ENCODE measurements at regions not wholly inside any gene's neighbourhood (a gene's known extent, or its start where the extent isn't known, plus 50 kb on each side); places are given as distances from the start of the nearest gene placed in this dataset.

GRCh38 chr1:80896781-80897356, 903.9 kb upstream of the ADGRL2 start:
- no peaks in the 10 kb centered on the region for H3K9me3 ChIP-seq (ENCODE audit: control insufficient read depth in 1 of 2, low read length in 2 of 2)
- no peak overlapping the region for H3K4me3 ChIP-seq (ENCODE audit: low read depth in 1 of 2, low read length in 2 of 2)
- H3K27me3 ChIP-seq (ENCODE audit: control insufficient read depth in 1 of 2, insufficient read depth in 2 of 2, low read length in 2 of 2), result no peaks in the 10 kb centered on the region
- no peaks in the 10 kb centered on the region for H3K4me1 ChIP-seq (ENCODE audit: control insufficient read depth in 1 of 2, insufficient read depth in 2 of 2, low read length in 2 of 2)
- H3K9ac ChIP-seq (ENCODE audit: low read depth in 1 of 2, low read length in 2 of 2), result no peak overlapping the region
- no peaks in the 10 kb centered on the region for H3K36me3 ChIP-seq (ENCODE audit: control insufficient read depth in 1 of 2, insufficient read depth in 2 of 2, low read length in 2 of 2)
- no peak overlapping the region for H3K27ac ChIP-seq (ENCODE audit: low read depth, low read length)

GRCh38 chr1:80894921-80895320, 905.8 kb upstream of the ADGRL2 start:
- Histone ChIP-seq H3K4me3 (ENCODE audit: low read depth in 1 of 2, low read length in 2 of 2) (no peak overlapping the region), H3K4me1 (ENCODE audit: control insufficient read depth in 1 of 2, insufficient read depth in 2 of 2, low read length in 2 of 2) (no peaks in the 10 kb centered on the region), H3K9me3 (ENCODE audit: control insufficient read depth in 1 of 2, low read length in 2 of 2) (no peaks in the 10 kb centered on the region), H3K9ac (ENCODE audit: low read depth in 1 of 2, low read length in 2 of 2) (no peak overlapping the region), H3K36me3 (ENCODE audit: control insufficient read depth in 1 of 2, insufficient read depth in 2 of 2, low read length in 2 of 2) (no peaks in the 10 kb centered on the region), H3K27me3 (ENCODE audit: control insufficient read depth in 1 of 2, insufficient read depth in 2 of 2, low read length in 2 of 2) (no peaks in the 10 kb centered on the region), H3K27ac (ENCODE audit: low read depth, low read length) (no peak overlapping the region)

- H3K27ac ChIP-seq (ENCODE audit: low read depth, low read length), result no peak overlapping the region
- H3K4me1 ChIP-seq (ENCODE audit: control insufficient read depth in 1 of 2, insufficient read depth in 2 of 2, low read length in 2 of 2), result no peaks in the 10 kb centered on the region
- H3K36me3 ChIP-seq (ENCODE audit: control insufficient read depth in 1 of 2, insufficient read depth in 2 of 2, low read length in 2 of 2), result no peaks in the 10 kb centered on the region
- no peaks in the 10 kb centered on the region for H3K27me3 ChIP-seq (ENCODE audit: control insufficient read depth in 1 of 2, insufficient read depth in 2 of 2, low read length in 2 of 2)
- H3K9me3 ChIP-seq (ENCODE audit: control insufficient read depth in 1 of 2, low read length in 2 of 2), result no peaks in the 10 kb centered on the region
- H3K9ac ChIP-seq (ENCODE audit: low read depth in 1 of 2, low read length in 2 of 2), result no peak overlapping the region
- no peak overlapping the region for H3K4me3 ChIP-seq (ENCODE audit: low read depth in 1 of 2, low read length in 2 of 2)
Measured at GRCh38 chr1:80893115-80893514, 907.6 kb upstream of the ADGRL2 start.

GRCh38 chr1:80892539-80892938, 908.2 kb upstream of the ADGRL2 start:
- Histone ChIP-seq H3K36me3 (ENCODE audit: control insufficient read depth in 1 of 2, insufficient read depth in 2 of 2, low read length in 2 of 2) (no peaks in the 10 kb centered on the region), H3K9ac (ENCODE audit: low read depth in 1 of 2, low read length in 2 of 2) (no peak overlapping the region), H3K27me3 (ENCODE audit: control insufficient read depth in 1 of 2, insufficient read depth in 2 of 2, low read length in 2 of 2) (no peaks in the 10 kb centered on the region), H3K4me1 (ENCODE audit: control insufficient read depth in 1 of 2, insufficient read depth in 2 of 2, low read length in 2 of 2) (no peaks in the 10 kb centered on the region), H3K4me3 (ENCODE audit: low read depth in 1 of 2, low read length in 2 of 2) (no peak overlapping the region), H3K9me3 (ENCODE audit: control insufficient read depth in 1 of 2, low read length in 2 of 2) (no peaks in the 10 kb centered on the region), H3K27ac (ENCODE audit: low read depth, low read length) (no peak overlapping the region)

GRCh38 chr1:80891871-80892270, 908.9 kb upstream of the ADGRL2 start:
- Histone ChIP-seq H3K4me3 (ENCODE audit: low read depth in 1 of 2, low read length in 2 of 2) (no peak overlapping the region), H3K36me3 (ENCODE audit: control insufficient read depth in 1 of 2, insufficient read depth in 2 of 2, low read length in 2 of 2) (no peaks in the 10 kb centered on the region), H3K9ac (ENCODE audit: low read depth in 1 of 2, low read length in 2 of 2) (no peak overlapping the region), H3K27ac (ENCODE audit: low read depth, low read length) (no peak overlapping the region), H3K9me3 (ENCODE audit: control insufficient read depth in 1 of 2, low read length in 2 of 2) (no peaks in the 10 kb centered on the region), H3K27me3 (ENCODE audit: control insufficient read depth in 1 of 2, insufficient read depth in 2 of 2, low read length in 2 of 2) (no peaks in the 10 kb centered on the region), H3K4me1 (ENCODE audit: control insufficient read depth in 1 of 2, insufficient read depth in 2 of 2, low read length in 2 of 2) (no peaks in the 10 kb centered on the region)

- Histone ChIP-seq H3K4me3 (ENCODE audit: low read depth in 1 of 2, low read length in 2 of 2) (no peak overlapping the region), H3K9ac (ENCODE audit: low read depth in 1 of 2, low read length in 2 of 2) (no peak overlapping the region), H3K4me1 (ENCODE audit: control insufficient read depth in 1 of 2, insufficient read depth in 2 of 2, low read length in 2 of 2) (no peaks in the 10 kb centered on the region), H3K36me3 (ENCODE audit: control insufficient read depth in 1 of 2, insufficient read depth in 2 of 2, low read length in 2 of 2) (no peaks in the 10 kb centered on the region), H3K9me3 (ENCODE audit: control insufficient read depth in 1 of 2, low read length in 2 of 2) (no peaks in the 10 kb centered on the region), H3K27ac (ENCODE audit: low read depth, low read length) (no peak overlapping the region), H3K27me3 (ENCODE audit: control insufficient read depth in 1 of 2, insufficient read depth in 2 of 2, low read length in 2 of 2) (no peaks in the 10 kb centered on the region)
Measured at GRCh38 chr1:80882553-80882952, 918.2 kb upstream of the ADGRL2 start.

GRCh38 chr1:80878343-80878742, 922.4 kb upstream of the ADGRL2 start:
- Histone ChIP-seq H3K4me3 (ENCODE audit: low read depth in 1 of 2, low read length in 2 of 2) (no peak overlapping the region), H3K36me3 (ENCODE audit: control insufficient read depth in 1 of 2, insufficient read depth in 2 of 2, low read length in 2 of 2) (no peaks in the 10 kb centered on the region), H3K9me3 (ENCODE audit: control insufficient read depth in 1 of 2, low read length in 2 of 2) (no peaks in the 10 kb centered on the region), H3K4me1 (ENCODE audit: control insufficient read depth in 1 of 2, insufficient read depth in 2 of 2, low read length in 2 of 2) (no peaks in the 10 kb centered on the region), H3K27me3 (ENCODE audit: control insufficient read depth in 1 of 2, insufficient read depth in 2 of 2, low read length in 2 of 2) (no peaks in the 10 kb centered on the region), H3K9ac (ENCODE audit: low read depth in 1 of 2, low read length in 2 of 2) (no peak overlapping the region), H3K27ac (ENCODE audit: low read depth, low read length) (no peak overlapping the region)

GRCh38 chr1:80876035-80876434, 924.7 kb upstream of the ADGRL2 start:
- Histone ChIP-seq H3K9me3 (ENCODE audit: control insufficient read depth in 1 of 2, low read length in 2 of 2) (no peaks in the 10 kb centered on the region), H3K4me1 (ENCODE audit: control insufficient read depth in 1 of 2, insufficient read depth in 2 of 2, low read length in 2 of 2) (no peaks in the 10 kb centered on the region), H3K27ac (ENCODE audit: low read depth, low read length) (no peak overlapping the region), H3K27me3 (ENCODE audit: control insufficient read depth in 1 of 2, insufficient read depth in 2 of 2, low read length in 2 of 2) (no peaks in the 10 kb centered on the region), H3K9ac (ENCODE audit: low read depth in 1 of 2, low read length in 2 of 2) (no peak overlapping the region), H3K36me3 (ENCODE audit: control insufficient read depth in 1 of 2, insufficient read depth in 2 of 2, low read length in 2 of 2) (no peaks in the 10 kb centered on the region), H3K4me3 (ENCODE audit: low read depth in 1 of 2, low read length in 2 of 2) (no peak overlapping the region)

GRCh38 chr1:80869299-80869698, 931.4 kb upstream of the ADGRL2 start:
- Histone ChIP-seq H3K27ac (ENCODE audit: low read depth, low read length) (no peak overlapping the region), H3K9ac (ENCODE audit: low read depth in 1 of 2, low read length in 2 of 2) (no peak overlapping the region), H3K9me3 (ENCODE audit: control insufficient read depth in 1 of 2, low read length in 2 of 2) (no peaks in the 10 kb centered on the region), H3K36me3 (ENCODE audit: control insufficient read depth in 1 of 2, insufficient read depth in 2 of 2, low read length in 2 of 2) (no peaks in the 10 kb centered on the region), H3K4me1 (ENCODE audit: control insufficient read depth in 1 of 2, insufficient read depth in 2 of 2, low read length in 2 of 2) (no peaks in the 10 kb centered on the region), H3K27me3 (ENCODE audit: control insufficient read depth in 1 of 2, insufficient read depth in 2 of 2, low read length in 2 of 2) (no peaks in the 10 kb centered on the region), H3K4me3 (ENCODE audit: low read depth in 1 of 2, low read length in 2 of 2) (no peak overlapping the region)

- Histone ChIP-seq H3K9me3 (ENCODE audit: control insufficient read depth in 1 of 2, low read length in 2 of 2) (peaks cover 0 to 3% of the 10 kb centered on the region in 2 donors), H3K27ac (ENCODE audit: low read depth, low read length) (no peak overlapping the region), H3K9ac (ENCODE audit: low read depth in 1 of 2, low read length in 2 of 2) (no peak overlapping the region), H3K36me3 (ENCODE audit: control insufficient read depth in 1 of 2, insufficient read depth in 2 of 2, low read length in 2 of 2) (no peaks in the 10 kb centered on the region), H3K4me3 (ENCODE audit: low read depth in 1 of 2, low read length in 2 of 2) (no peak overlapping the region), H3K4me1 (ENCODE audit: control insufficient read depth in 1 of 2, insufficient read depth in 2 of 2, low read length in 2 of 2) (no peaks in the 10 kb centered on the region), H3K27me3 (ENCODE audit: control insufficient read depth in 1 of 2, insufficient read depth in 2 of 2, low read length in 2 of 2) (no peaks in the 10 kb centered on the region)
Measured at GRCh38 chr1:80847904-80848303, 952.8 kb upstream of the ADGRL2 start.

GRCh38 chr1:80846966-80847365, 953.8 kb upstream of the ADGRL2 start:
- Histone ChIP-seq H3K4me3 (ENCODE audit: low read depth in 1 of 2, low read length in 2 of 2) (no peak overlapping the region), H3K27ac (ENCODE audit: low read depth, low read length) (no peak overlapping the region), H3K36me3 (ENCODE audit: control insufficient read depth in 1 of 2, insufficient read depth in 2 of 2, low read length in 2 of 2) (no peaks in the 10 kb centered on the region), H3K9ac (ENCODE audit: low read depth in 1 of 2, low read length in 2 of 2) (no peak overlapping the region), H3K9me3 (ENCODE audit: control insufficient read depth in 1 of 2, low read length in 2 of 2) (peaks cover 0 to 3% of the 10 kb centered on the region in 2 donors), H3K4me1 (ENCODE audit: control insufficient read depth in 1 of 2, insufficient read depth in 2 of 2, low read length in 2 of 2) (no peaks in the 10 kb centered on the region), H3K27me3 (ENCODE audit: control insufficient read depth in 1 of 2, insufficient read depth in 2 of 2, low read length in 2 of 2) (no peaks in the 10 kb centered on the region)
